HUES6 (cell line): ENCODE measurements at regions not wholly inside any gene's neighbourhood (a gene's known extent, or its start where the extent isn't known, plus 50 kb on each side); places are given as distances from the start of the nearest gene placed in this dataset.

Source experiments
- H3K27ac ChIP-seq: 2 replicates; pipeline ENCODE4 v1.7.0; 2013; ENCODE audit warnings: low read depth, mild to moderate bottlenecking, low read length, inconsistent platforms
- H3K27me3 ChIP-seq: 2 replicates; pipeline ENCODE4 v1.6.1; 2013; ENCODE audit warnings: low read length; ENCODE audit not compliant: control insufficient read depth, insufficient read depth
- H3K36me3 ChIP-seq: 2 replicates; pipeline ENCODE4 v1.6.1; 2013; ENCODE audit warnings: low read length; ENCODE audit not compliant: control insufficient read depth, insufficient read depth
- H3K4me1 ChIP-seq: 2 replicates; pipeline ENCODE4 v1.6.1; 2013; ENCODE audit warnings: low read length; ENCODE audit not compliant: control insufficient read depth, insufficient read depth
- H3K4me3 ChIP-seq: 2 replicates; pipeline ENCODE4 v1.5.1; 2013; ENCODE audit warnings: low read depth, low read length
- H3K9ac ChIP-seq: one replicate; pipeline ENCODE4 v1.6.1; 2013; ENCODE audit warnings: mild to moderate bottlenecking, low read length
- H3K9me3 ChIP-seq: 2 replicates; pipeline ENCODE4 v1.6.1; 2013; ENCODE audit warnings: low read depth, low read length; ENCODE audit not compliant: control insufficient read depth, insufficient read depth

DNA sequence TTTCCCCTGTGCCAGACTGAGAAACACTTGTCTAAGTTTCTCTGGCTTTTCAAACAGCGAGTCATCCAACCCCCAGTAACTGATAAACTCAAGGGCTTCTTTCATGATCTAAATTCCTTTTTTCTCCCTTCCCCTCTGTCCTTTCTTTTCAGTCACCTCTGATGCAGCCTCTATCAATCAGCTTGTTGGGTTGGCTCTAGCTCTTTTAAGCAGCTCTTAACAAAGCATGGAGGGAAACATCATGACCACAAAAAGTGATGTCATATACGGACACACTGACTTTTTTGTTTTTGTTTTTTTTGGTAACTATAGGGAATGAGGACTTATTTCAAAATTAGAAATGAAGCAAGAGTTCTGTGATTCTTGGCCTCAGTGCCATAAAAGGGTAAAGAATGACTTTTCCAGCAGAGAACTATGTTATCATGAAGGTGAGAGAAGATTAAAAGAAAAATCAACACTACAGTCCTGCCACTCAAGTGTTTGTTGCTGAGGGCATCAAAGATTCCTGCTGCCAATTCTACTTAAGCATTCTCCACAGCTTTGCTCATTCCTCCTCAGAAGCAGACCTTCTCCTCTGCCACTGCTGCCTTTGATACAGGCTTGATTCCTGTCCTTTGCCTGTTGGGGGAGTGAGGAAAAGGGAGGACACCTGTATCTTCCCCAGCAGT is 457.0 kb upstream of the ONECUT1 start:
- Histone ChIP-seq H3K9me3 (no peaks in the 10 kb centered on the region), H3K4me3 (no peak overlapping the region), H3K9ac (no peak overlapping the region), H3K4me1 (no peaks in the 10 kb centered on the region), H3K27me3 (no peaks in the 10 kb centered on the region), H3K36me3 (no peaks in the 10 kb centered on the region), H3K27ac (no peak overlapping the region)

DNA sequence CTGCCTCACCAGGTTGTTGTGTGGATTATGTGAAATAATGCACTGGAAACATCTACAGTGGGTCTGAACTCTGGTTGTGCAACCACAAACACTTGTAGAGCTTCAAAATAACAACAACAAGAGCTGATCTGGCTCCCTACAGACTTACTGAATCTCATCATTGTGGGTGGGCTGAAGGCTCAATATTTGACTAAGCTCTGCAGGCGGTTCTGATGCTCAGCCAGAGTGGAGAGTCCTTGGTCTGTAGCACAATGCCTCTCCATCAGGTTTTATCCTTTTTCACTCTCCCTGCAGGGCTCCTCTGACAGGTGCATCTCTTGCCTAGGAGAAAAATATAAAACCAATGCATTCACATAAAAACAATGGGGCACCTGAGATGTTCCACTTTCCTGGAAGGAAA is 456.3 kb upstream of the ONECUT1 start:
- H3K36me3 ChIP-seq = no peaks in the 10 kb centered on the region
- no peaks in the 10 kb centered on the region for H3K27me3 ChIP-seq
- H3K27ac ChIP-seq = no peak overlapping the region
- H3K4me3 ChIP-seq = no peak overlapping the region
- no peak overlapping the region for H3K9ac ChIP-seq
- H3K9me3 ChIP-seq = no peaks in the 10 kb centered on the region
- no peaks in the 10 kb centered on the region for H3K4me1 ChIP-seq

DNA sequence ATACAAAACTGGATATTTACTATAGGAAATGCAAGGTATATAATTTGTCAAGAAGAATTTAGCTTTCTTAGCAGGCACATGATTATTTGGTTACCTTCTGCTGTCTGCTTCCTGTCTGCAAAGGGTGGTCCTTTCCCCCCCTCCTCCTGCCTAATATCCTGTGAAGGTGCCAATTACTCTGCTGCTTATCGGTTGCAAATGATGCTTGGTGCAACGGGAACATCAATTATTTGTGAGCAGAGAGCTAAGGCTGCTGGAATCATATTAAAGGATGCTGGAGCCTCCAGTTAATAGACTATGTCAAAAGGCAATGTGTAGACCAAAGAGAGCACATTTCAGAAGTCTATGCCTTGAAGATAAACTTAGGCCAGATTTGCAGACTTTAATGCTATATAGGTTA is 443.7 kb upstream of the ONECUT1 start:
- Histone ChIP-seq H3K27me3 (no peaks in the 10 kb centered on the region), H3K9ac (no peak overlapping the region), H3K9me3 (no peaks in the 10 kb centered on the region), H3K36me3 (no peaks in the 10 kb centered on the region), H3K4me3 (no peak overlapping the region), H3K4me1 (no peaks in the 10 kb centered on the region), H3K27ac (no peak overlapping the region)

DNA sequence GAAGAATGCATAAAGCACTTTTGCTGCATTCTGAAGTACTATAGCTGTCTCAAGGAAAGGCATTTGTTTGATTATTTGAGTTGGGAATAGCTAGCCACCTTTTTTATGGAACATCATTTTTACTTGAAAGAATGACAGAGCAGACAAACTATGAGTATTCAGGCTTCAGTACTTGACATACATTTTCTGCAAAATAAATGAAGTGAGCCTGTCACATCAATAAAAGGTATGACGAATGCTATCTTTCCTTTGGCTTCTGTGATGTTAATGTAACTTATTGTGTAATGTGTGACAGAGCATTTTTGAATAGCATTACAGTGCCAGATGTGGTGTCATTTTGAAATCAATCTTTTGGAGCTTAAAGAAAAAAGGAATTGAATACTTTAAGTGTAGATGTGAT is 440.3 kb upstream of the ONECUT1 start:
- Histone ChIP-seq H3K36me3 (no peaks in the 10 kb centered on the region), H3K27me3 (no peaks in the 10 kb centered on the region)

DNA sequence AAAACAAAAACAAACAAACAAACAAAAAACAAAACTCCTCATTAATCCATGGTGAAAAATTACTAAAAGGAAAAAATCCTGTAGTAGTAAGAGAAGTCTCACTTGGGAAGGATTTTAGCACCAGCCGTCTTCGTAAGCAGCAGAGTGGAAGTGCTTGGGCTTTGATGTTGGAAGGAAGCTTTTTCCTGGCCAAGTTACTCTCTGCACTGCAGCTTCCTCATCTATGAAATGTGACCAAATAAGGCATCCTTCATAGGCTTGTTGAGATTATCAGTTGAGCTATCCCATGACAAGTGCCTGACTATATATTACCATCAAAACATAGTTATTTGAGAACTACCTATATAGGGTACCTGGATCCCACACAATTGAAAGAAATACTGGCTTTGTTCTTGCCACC is 436.4 kb upstream of the ONECUT1 start:
- Histone ChIP-seq H3K36me3 (no peaks in the 10 kb centered on the region), H3K9me3 (no peaks in the 10 kb centered on the region), H3K4me3 (no peak overlapping the region), H3K9ac (no peak overlapping the region), H3K27me3 (no peaks in the 10 kb centered on the region), H3K27ac (no peak overlapping the region), H3K4me1 (no peaks in the 10 kb centered on the region)

More for the DNA sequence above, 440.3 kb upstream of the ONECUT1 start:
- Histone ChIP-seq H3K9me3 (no peaks in the 10 kb centered on the region), H3K4me1 (no peaks in the 10 kb centered on the region), H3K4me3 (no peak overlapping the region), H3K27ac (no peak overlapping the region), H3K9ac (no peak overlapping the region)

DNA sequence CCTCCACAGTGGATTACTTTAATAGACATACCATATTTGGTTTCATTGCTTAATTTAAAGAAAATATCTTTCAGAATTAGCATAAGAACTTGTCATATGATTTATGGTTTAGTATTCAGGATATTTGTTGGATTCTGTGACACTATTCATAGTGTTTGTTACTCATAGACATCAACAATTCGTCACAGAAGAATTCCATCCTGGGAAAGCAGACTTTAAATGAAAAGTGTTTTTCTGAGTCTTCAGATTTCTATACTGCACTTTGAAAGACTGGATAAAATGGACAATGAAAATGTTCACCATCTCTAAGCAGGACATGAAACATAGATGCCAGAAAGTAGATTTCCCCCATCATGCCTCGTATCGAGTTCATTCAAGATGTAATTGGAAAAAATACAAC is 435.6 kb upstream of the ONECUT1 start:
- Histone ChIP-seq H3K27ac (no peak overlapping the region), H3K27me3 (no peaks in the 10 kb centered on the region), H3K36me3 (no peaks in the 10 kb centered on the region), H3K4me3 (no peak overlapping the region), H3K9me3 (no peaks in the 10 kb centered on the region), H3K9ac (no peak overlapping the region), H3K4me1 (no peaks in the 10 kb centered on the region)

DNA sequence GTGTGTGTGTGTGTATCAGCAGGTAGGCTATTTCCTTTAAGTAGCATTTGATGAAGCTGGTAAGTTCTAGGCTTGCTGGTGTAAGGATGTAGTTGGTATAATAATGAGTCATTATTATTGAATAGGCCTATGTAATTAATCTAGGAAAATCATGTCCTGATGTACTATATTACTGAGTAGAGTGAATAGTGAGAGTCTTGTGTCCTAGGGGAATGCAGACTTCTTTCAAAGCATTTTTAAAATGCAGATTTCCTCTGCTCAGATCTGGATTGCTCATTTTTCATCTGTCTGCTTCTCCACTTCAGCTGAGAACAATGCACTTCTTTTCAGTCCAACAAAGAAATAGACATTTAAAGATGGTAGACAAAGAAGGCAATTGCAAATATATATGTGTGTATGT is 434.2 kb upstream of the ONECUT1 start:
- H3K36me3 ChIP-seq = no peaks in the 10 kb centered on the region
- H3K27me3 ChIP-seq = no peaks in the 10 kb centered on the region
- H3K4me1 ChIP-seq = no peaks in the 10 kb centered on the region
- no peaks in the 10 kb centered on the region for H3K9me3 ChIP-seq
- H3K4me3 ChIP-seq = no peak overlapping the region
- H3K9ac ChIP-seq = no peak overlapping the region
- no peak overlapping the region for H3K27ac ChIP-seq

DNA sequence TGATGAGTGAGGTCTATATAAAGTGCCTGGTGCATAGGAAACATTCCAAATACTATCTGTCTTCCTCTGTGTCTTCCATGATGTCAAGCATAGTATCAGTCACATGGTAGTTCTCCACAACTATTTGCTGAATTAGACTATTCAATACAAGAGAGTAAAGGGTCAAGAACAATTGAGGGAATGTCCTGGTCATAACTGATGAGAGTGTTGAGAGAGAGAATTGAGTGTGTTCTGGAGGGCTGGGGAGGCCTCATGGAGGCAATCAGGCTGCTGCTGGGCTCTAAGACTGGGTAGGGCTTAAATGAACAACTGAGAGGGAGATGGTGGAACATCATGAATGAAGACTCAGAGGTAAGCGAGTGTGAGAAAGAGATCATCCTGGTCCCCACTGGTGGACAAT is 433.7 kb upstream of the ONECUT1 start:
- Histone ChIP-seq H3K9ac (no peak overlapping the region), H3K27me3 (no peaks in the 10 kb centered on the region), H3K4me3 (no peak overlapping the region), H3K9me3 (no peaks in the 10 kb centered on the region), H3K36me3 (no peaks in the 10 kb centered on the region), H3K27ac (no peak overlapping the region), H3K4me1 (no peaks in the 10 kb centered on the region)

DNA sequence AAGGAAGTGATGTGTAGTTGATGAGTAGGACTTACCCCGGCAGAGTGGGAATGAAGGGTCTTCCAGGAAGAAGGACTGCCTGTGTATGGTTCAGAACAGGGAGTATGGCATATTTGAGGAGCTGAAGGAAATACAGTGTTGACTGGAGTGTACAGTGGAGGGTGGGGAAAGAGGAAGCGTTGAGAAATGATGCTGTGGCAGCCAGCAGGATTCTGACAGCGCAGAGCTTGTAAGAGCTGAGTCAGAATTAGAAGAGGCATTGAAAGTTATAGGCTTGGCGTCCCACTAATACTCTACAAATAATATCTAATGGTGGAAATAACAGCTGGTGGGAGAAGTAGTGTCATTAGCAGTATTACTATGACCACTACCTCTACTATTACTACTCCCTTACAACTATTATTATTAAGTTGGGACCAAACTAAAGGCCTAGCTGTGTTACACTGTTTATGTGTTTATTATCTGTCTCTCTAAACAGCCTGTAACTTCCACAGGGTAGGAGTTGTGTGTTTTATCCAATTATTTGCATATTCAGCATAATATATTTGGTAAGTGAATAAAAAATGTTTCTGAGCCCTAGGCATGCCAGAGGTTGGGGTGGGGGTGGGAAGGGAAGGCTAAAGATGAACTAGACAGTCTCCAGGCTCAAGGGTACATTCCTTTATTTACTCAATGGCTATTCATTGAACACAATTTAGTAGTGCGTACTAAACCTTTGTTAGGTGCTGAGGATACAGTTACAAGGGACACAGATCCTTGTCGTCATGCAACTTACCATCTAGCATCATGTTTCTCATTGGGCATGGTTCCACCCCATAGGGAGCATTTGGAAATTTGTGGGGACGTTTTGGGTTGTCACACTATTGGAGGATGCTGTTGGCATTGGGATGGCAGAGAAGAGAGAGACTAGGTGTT is 428.8 kb upstream of the ONECUT1 start:
- Histone ChIP-seq H3K4me1 (no peaks in the 10 kb centered on the region), H3K9me3 (no peaks in the 10 kb centered on the region), H3K9ac (no peak overlapping the region), H3K36me3 (no peaks in the 10 kb centered on the region), H3K4me3 (no peak overlapping the region), H3K27ac (no peak overlapping the region), H3K27me3 (no peaks in the 10 kb centered on the region)

DNA sequence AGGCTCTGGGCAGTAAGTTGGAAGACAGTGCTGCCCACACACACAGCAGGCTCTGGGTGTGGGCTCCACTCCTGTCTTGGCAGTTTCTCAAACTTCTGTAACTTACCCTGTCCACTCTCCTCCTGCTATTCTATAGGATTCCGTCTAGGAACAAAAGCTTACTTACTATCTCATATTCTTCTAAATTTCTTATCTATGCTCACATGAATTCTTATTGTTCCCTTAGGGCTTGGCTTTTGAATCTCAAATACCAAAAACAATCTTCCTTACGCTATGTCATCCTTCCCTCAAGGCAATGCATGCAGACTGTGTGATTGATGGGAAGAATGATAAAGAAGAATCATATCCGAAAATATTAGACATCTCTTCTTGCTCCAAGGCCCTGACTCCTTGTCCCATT is 425.9 kb upstream of the ONECUT1 start:
- no peaks in the 10 kb centered on the region for H3K27me3 ChIP-seq
- H3K4me1 ChIP-seq = no peaks in the 10 kb centered on the region

DNA sequence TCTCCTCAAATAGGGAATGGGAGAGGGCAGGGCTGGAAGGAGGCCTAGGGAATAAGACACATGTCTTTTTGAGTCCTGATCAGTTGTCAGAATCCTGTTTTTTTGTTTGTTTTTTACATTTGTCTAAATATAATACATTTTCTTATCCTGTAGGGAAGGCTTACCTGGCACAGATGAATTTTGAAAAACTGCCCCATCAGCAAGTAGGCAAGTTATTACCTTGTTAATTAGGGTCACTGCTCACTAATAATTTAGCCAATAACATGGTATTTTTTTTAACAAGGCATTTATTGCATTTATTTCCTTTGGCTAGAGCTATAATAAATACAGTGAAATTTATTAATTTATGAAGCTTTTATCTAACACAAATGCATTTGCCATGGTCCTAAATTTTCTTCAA is 423.2 kb upstream of the ONECUT1 start:
- Histone ChIP-seq H3K4me3 (no peak overlapping the region), H3K4me1 (peaks cover 6% of the 10 kb centered on the region; the same call in 1 of the 2 replicates), H3K9ac (no peak overlapping the region), H3K36me3 (no peaks in the 10 kb centered on the region), H3K9me3 (no peaks in the 10 kb centered on the region), H3K27ac (no peak overlapping the region), H3K27me3 (no peaks in the 10 kb centered on the region)

More for the DNA sequence above, 425.9 kb upstream of the ONECUT1 start:
- Histone ChIP-seq H3K9ac (no peak overlapping the region), H3K4me3 (no peak overlapping the region), H3K9me3 (no peaks in the 10 kb centered on the region), H3K27ac (no peak overlapping the region), H3K36me3 (no peaks in the 10 kb centered on the region)
